ENCODE measurements at regions not wholly inside any gene's neighbourhood (a gene's known extent, or its start where the extent isn't known, plus 50 kb on each side); places are given as distances from the start of the nearest gene placed in this dataset.

- no peak for DNase-seq
- no peak overlapping the region for H3K4me3 ChIP-seq
- no peaks in the 10 kb centered on the region for H3K4me1 ChIP-seq
- TF ChIP-seq CTCF (IDR thresholded peaks at IDR 0.05), result no peak
- TF ChIP-seq POLR2A (IDR thresholded peaks at IDR 0.05), result no peak
- no peaks in the 10 kb centered on the region for H3K27me3 ChIP-seq
- H3K36me3 ChIP-seq, result no peaks in the 10 kb centered on the region
- H3K27ac ChIP-seq, result no peak overlapping the region
- no peaks in the 10 kb centered on the region for H3K9me3 ChIP-seq
Measured at GRCh38 chr12:127760357-127760756, 506.6 kb upstream of the TMEM132C start.

- H3K4me1 ChIP-seq, result no peaks in the 10 kb centered on the region
- TF ChIP-seq CTCF (IDR thresholded peaks at IDR 0.05), result no peak
- TF ChIP-seq POLR2A (IDR thresholded peaks at IDR 0.05), result no peak
- no peak for DNase-seq
- no peaks in the 10 kb centered on the region for H3K9me3 ChIP-seq
- H3K27me3 ChIP-seq, result no peaks in the 10 kb centered on the region
- H3K36me3 ChIP-seq, result no peaks in the 10 kb centered on the region
- H3K4me3 ChIP-seq, result no peak overlapping the region
- no peak overlapping the region for H3K27ac ChIP-seq
Measured at GRCh38 chr12:127760996-127761395, 506.0 kb upstream of the TMEM132C start.

GRCh38 chr12:127761880-127762279 lies 505.1 kb upstream of the TMEM132C start:
- Histone ChIP-seq H3K27ac (no peak overlapping the region), H3K4me1 (no peaks in the 10 kb centered on the region), H3K36me3 (no peaks in the 10 kb centered on the region), H3K9me3 (no peaks in the 10 kb centered on the region), H3K4me3 (no peak overlapping the region), H3K27me3 (no peaks in the 10 kb centered on the region)
- TF ChIP-seq CTCF (IDR thresholded peaks at IDR 0.05), result no peak
- no peak for TF ChIP-seq POLR2A (IDR thresholded peaks at IDR 0.05)
- DNase-seq, result no peak

GRCh38 chr12:127767656-127768055 lies 499.3 kb upstream of the TMEM132C start:
- Histone ChIP-seq H3K4me1 (no peaks in the 10 kb centered on the region), H3K36me3 (no peaks in the 10 kb centered on the region), H3K9me3 (no peaks in the 10 kb centered on the region), H3K4me3 (no peak overlapping the region), H3K27me3 (no peaks in the 10 kb centered on the region), H3K27ac (no peak overlapping the region)
- TF ChIP-seq POLR2A (IDR thresholded peaks at IDR 0.05), result no peak
- TF ChIP-seq CTCF (IDR thresholded peaks at IDR 0.05), result no peak
- no peak for DNase-seq

GRCh38 chr12:127770118-127770517 lies 496.9 kb upstream of the TMEM132C start:
- no peaks in the 10 kb centered on the region for H3K9me3 ChIP-seq
- H3K36me3 ChIP-seq, result no peaks in the 10 kb centered on the region
- H3K27ac ChIP-seq, result no peak overlapping the region
- H3K27me3 ChIP-seq, result no peaks in the 10 kb centered on the region
- H3K4me1 ChIP-seq, result no peaks in the 10 kb centered on the region
- no peak overlapping the region for H3K4me3 ChIP-seq
- DNase-seq, result no peak
- TF ChIP-seq CTCF (IDR thresholded peaks at IDR 0.05), result no peak
- no peak for TF ChIP-seq POLR2A (IDR thresholded peaks at IDR 0.05)

GRCh38 chr12:127771546-127771945 lies 495.4 kb upstream of the TMEM132C start:
- Histone ChIP-seq H3K36me3 (no peaks in the 10 kb centered on the region), H3K4me3 (no peak overlapping the region), H3K27ac (no peak overlapping the region), H3K4me1 (no peaks in the 10 kb centered on the region), H3K27me3 (no peaks in the 10 kb centered on the region), H3K9me3 (no peaks in the 10 kb centered on the region)
- DNase-seq, result no peak
- TF ChIP-seq POLR2A (IDR thresholded peaks at IDR 0.05), result no peak
- TF ChIP-seq CTCF (IDR thresholded peaks at IDR 0.05), result no peak
